AG04450 (cell line): ENCODE measurements at regions not wholly inside any gene's neighbourhood (a gene's known extent, or its start where the extent isn't known, plus 50 kb on each side); places are given as distances from the start of the nearest gene placed in this dataset.

ENCODE experiments used
- CTCF ChIA-PET: fragments of 300-600, 350-600 bp; formaldehyde crosslinking; extraction: SDS; loops from one replicate; lab custom pipeline; 2022; ENCODE audit warnings: antibody characterized with exemption, inconsistent platforms; lab: Charles Lee
- POLR2A ChIA-PET: fragments of 350-600 bp; formaldehyde crosslinking; extraction: SDS; loops from one replicate; lab custom pipeline; 2021; ENCODE audit warnings: antibody characterized with exemption, inconsistent platforms; lab: Yijun Ruan, JAX
- DNase-seq: peaks from one replicate; pipeline ENCODE4 v3.0.0-alpha.2; 2011; ENCODE audit warnings: low read depth, low spot score
- H3K27ac ChIP-seq: one replicate; pipeline ENCODE4 v1.5.1; 2012; ENCODE audit warnings: low read depth, low read length, control low read depth
- H3K27me3 ChIP-seq: one replicate; pipeline ENCODE4 v1.6.0; 2012; ENCODE audit warnings: low read length; ENCODE audit not compliant: control insufficient read depth, insufficient read depth
- H3K4me3 ChIP-seq: 2 replicates; pipeline ENCODE4 v1.5.1; 2011; ENCODE audit warnings: mild to moderate bottlenecking, low read depth, low read length, control low read depth
- H3K9me3 ChIP-seq: 2 replicates; pipeline ENCODE4 v1.5.1; 2012; ENCODE audit warnings: low read length; ENCODE audit not compliant: control insufficient read depth, insufficient read depth
- TF ChIP-seq, protein P1 (sequence below): IDR thresholded peaks from 2 replicates; pipeline ENCODE4 v1.5.1; 2011; ENCODE audit warnings: low read depth, low read length, control low read depth, inconsistent platforms

DNA sequence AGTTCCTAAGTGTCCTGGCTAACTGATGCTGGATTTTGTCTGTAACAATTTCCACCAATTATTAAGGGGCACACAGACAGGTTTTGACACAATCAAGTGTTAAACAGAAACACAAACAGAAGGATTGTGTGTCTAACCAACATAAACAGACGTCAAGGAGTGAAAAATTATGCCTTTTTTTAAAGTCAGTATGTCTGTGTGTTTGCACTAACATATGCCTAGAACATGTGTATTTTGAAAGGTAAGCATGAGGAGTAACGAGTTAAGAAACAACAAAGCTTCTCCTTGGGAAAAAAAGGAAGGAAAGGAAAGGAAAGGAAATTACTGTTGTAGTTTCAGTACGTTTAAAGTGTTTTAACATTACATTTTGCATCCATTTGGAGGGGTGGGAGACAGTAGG is 466.3 kb upstream of the ID4 start:
- DNase-seq: no peak
- H3K27me3 ChIP-seq: no peaks in the 10 kb centered on the region
- no peak overlapping the region for H3K27ac ChIP-seq
- ChIA-PET POLR2A (no interaction called here), CTCF (no interaction called here)
- no peaks in the 10 kb centered on the region for H3K9me3 ChIP-seq
- H3K4me3 ChIP-seq: no peak overlapping the region
- TF ChIP-seq, protein P1, sequence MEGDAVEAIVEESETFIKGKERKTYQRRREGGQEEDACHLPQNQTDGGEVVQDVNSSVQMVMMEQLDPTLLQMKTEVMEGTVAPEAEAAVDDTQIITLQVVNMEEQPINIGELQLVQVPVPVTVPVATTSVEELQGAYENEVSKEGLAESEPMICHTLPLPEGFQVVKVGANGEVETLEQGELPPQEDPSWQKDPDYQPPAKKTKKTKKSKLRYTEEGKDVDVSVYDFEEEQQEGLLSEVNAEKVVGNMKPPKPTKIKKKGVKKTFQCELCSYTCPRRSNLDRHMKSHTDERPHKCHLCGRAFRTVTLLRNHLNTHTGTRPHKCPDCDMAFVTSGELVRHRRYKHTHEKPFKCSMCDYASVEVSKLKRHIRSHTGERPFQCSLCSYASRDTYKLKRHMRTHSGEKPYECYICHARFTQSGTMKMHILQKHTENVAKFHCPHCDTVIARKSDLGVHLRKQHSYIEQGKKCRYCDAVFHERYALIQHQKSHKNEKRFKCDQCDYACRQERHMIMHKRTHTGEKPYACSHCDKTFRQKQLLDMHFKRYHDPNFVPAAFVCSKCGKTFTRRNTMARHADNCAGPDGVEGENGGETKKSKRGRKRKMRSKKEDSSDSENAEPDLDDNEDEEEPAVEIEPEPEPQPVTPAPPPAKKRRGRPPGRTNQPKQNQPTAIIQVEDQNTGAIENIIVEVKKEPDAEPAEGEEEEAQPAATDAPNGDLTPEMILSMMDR: no peak

DNA sequence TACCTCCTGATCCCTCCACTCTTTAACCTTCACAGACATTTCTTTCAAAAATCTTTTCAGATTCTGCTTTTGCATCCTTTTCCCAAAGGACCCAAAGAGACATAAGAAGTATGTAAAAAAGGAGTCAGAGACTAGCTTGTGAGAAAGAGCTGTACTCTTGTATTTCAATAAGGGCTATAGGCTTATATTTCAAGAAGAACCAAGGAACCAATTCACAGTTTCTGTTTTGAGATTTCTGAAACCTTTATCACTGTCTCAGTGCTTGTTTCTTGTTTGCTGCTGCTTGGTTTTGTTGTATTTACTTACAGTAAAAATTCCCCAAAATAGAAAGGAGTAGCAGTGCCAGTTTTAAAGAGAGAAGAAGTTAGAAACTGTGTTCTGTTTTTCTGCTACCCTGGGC is 461.6 kb upstream of the ID4 start:
- Histone ChIP-seq H3K4me3 (no peak overlapping the region), H3K27ac (no peak overlapping the region), H3K27me3 (no peaks in the 10 kb centered on the region), H3K9me3 (no peaks in the 10 kb centered on the region)
- POLR2A ChIA-PET: no interaction called here
- CTCF ChIA-PET: no interaction called here
- TF ChIP-seq, protein P1: no peak
- no peak for DNase-seq

DNA sequence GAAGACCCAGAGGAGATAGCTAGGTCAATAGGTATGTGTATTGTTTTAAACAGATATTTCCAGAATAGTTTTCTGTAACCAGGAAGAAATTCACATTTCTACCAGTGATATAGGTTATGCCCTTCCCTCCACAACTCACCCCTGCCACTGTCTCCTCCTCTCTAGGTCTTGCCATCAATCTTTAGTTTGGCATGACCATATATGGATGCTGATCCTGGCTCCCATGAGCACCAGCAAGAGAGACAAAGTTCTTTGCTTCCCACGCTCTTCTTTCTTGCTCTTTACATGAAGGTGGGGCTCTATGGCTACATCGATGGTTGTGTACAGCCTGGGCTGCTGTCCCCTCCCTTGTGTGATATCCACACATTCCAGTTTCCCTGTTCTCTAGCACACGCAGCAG is 459.4 kb upstream of the ID4 start:
- ChIA-PET POLR2A (no interaction called here), CTCF (no interaction called here)

DNA sequence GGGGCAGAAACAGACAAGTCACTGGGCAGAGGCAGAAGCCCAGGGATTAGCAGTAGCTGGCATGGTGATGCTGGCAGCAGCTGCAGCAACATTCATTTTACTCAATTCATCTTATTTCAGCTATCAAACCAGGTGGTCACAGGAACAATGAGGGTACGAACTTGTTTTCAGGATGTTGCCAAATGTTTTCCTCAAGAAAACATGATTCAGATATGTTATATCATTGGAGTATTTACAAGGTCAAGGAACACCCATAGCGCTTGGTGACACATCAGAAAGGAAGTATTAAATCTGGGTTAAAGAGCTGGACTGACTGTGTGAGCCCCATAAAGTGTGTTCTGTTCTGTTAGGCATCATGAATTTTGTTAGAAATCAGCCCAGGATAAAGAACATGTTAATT is 456.9 kb upstream of the ID4 start:
- POLR2A ChIA-PET: no interaction called here
- CTCF ChIA-PET: no interaction called here
- H3K4me3 ChIP-seq: no peak overlapping the region
- no peak overlapping the region for H3K27ac ChIP-seq
- H3K9me3 ChIP-seq: no peaks in the 10 kb centered on the region
- H3K27me3 ChIP-seq: no peaks in the 10 kb centered on the region
- DNase-seq: no peak
- TF ChIP-seq, protein P1: no peak

More for the DNA sequence above, 459.4 kb upstream of the ID4 start:
- no peaks in the 10 kb centered on the region for H3K27me3 ChIP-seq
- no peak for DNase-seq
- TF ChIP-seq, protein P1: no peak
- H3K27ac ChIP-seq: no peak overlapping the region
- H3K4me3 ChIP-seq: no peak overlapping the region
- no peaks in the 10 kb centered on the region for H3K9me3 ChIP-seq

DNA sequence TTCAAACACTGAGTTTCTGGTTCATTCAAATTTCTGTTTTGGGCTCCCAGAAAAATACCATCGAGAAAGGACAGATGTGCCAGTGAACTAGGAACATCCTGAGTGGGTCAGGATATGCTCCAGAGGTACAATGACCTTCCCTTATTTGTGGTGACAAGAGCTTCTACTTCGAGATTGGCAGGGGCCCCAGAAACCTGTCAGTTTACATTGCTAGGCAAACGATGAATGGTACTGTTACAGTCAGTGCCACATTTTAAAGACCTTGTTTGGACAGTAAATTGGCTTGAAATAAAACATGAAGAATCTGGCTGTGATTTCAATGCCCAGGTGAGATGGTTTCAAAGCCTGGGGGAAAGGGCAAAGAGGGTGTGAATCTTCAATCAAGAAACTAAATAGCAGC is 454.5 kb upstream of the ID4 start:
- ChIA-PET CTCF (no interaction called here), POLR2A (no interaction called here)
- Histone ChIP-seq H3K9me3 (no peaks in the 10 kb centered on the region), H3K27me3 (no peaks in the 10 kb centered on the region), H3K27ac (no peak overlapping the region), H3K4me3 (no peak overlapping the region)
- DNase-seq: no peak
- TF ChIP-seq, protein P1: no peak
